Prostate gland (tissue), 2 donors: ENCODE measurements at regions not wholly inside any gene's neighbourhood (a gene's known extent, or its start where the extent isn't known, plus 50 kb on each side); places are given as distances from the start of the nearest gene placed in this dataset.

Experiments used
- DNase-seq: peaks from one replicate; pipeline ENCODE4 v3.0.0-alpha.2; 2019; ENCODE audit warnings: low spot score
- H3K27ac ChIP-seq, 2 donors: fragments of 200-600 bp; sonication (generic); 2 replicates each; pipeline ENCODE4 v1.5.1; 2017 to 2019
- H3K27me3 ChIP-seq: fragments of 200-600 bp; sonication (generic); replicated peaks from 2 replicates; pipeline ENCODE4 v1.5.1; 2019; ENCODE audit not compliant: insufficient read depth
- H3K36me3 ChIP-seq, 2 donors: fragments of 200-600 bp; sonication (generic); 1 replicate in 1 of 2; 2 replicates in 1 of 2; pipeline versions ENCODE4 v1.5.1 to v1.8.1; 2017 to 2019
- H3K4me1 ChIP-seq: fragments of 200-600 bp; sonication (generic); replicated peaks from 2 replicates; pipeline ENCODE4 v1.5.1; 2019
- H3K4me3 ChIP-seq, 2 donors: fragments of 200-600 bp; sonication (generic); 2 replicates each; pipeline ENCODE4 v1.5.1; 2017 to 2019
- H3K9me3 ChIP-seq: fragments of 200-600 bp; sonication (generic); 2 replicates; pipeline ENCODE4 v1.5.1; 2017
- POLR2A ChIP-seq: fragments of 450-650 bp; IDR thresholded peaks from one replicate; pipeline ENCODE4 v1.6.1; 2016; ENCODE audit warnings: antibody characterized with exemption, mild to moderate bottlenecking
- POLR2AphosphoS5 ChIP-seq: sonication (generic); formaldehyde crosslinking; IDR thresholded peaks from one replicate; pipeline ENCODE4 v1.6.1; 2017; ENCODE audit warnings: antibody characterized with exemption
- WGBS: methylation state at CpG from one replicate; pipeline ENCODE4 v1.1.5; 2018; 5-methylcytosine and 5-hydroxymethylcytosine counted together
- intact Hi-C: fragments of 100-400 bp; cut with DNase I; formaldehyde crosslinking; loops from one replicate; pipeline ENCODE4 v1.14.2; 2022
- TF ChIP-seq, protein P1 (sequence below), 4 experiments: fragments of 200-600 bp in 2 of 4; fragments of 450-650 bp in 2 of 4; sonication (generic) in 2 of 4; IDR thresholded peaks; 1 replicate in 3 of 4; 2 replicates in 1 of 4; pipeline ENCODE4 v1.5.1; 2016 to 2019; ENCODE audit warnings: antibody characterized with exemption in 4 of 4, mild to moderate bottlenecking in 2 of 4, moderate library complexity in 2 of 4

DNA sequence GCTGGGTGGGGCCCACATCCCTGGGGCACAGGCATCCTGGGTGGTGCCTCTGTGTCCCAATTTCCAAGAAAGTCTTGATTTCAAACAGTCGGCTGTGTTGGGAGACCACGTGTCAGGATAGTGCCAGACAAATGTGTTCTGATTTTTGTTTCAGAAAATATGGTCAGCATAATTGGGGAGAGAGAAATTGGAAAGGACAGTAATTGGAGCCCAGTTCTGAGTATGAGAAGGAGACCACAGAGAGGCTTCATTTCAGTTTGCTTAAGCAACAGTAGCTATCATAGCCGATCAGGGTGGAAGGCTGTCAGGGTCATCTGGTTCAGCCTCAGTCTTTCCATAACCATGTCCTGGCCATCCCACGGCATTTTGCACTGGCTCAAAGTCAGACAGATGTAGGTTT, 220.7 kb downstream of the CDC5L start:
- DNase-seq, result no peak
- TF ChIP-seq, protein P1, sequence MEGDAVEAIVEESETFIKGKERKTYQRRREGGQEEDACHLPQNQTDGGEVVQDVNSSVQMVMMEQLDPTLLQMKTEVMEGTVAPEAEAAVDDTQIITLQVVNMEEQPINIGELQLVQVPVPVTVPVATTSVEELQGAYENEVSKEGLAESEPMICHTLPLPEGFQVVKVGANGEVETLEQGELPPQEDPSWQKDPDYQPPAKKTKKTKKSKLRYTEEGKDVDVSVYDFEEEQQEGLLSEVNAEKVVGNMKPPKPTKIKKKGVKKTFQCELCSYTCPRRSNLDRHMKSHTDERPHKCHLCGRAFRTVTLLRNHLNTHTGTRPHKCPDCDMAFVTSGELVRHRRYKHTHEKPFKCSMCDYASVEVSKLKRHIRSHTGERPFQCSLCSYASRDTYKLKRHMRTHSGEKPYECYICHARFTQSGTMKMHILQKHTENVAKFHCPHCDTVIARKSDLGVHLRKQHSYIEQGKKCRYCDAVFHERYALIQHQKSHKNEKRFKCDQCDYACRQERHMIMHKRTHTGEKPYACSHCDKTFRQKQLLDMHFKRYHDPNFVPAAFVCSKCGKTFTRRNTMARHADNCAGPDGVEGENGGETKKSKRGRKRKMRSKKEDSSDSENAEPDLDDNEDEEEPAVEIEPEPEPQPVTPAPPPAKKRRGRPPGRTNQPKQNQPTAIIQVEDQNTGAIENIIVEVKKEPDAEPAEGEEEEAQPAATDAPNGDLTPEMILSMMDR (IDR thresholded peaks at IDR 0.05), result no peak
- TF ChIP-seq POLR2AphosphoS5 (no peak), POLR2A (no peak)

DNA sequence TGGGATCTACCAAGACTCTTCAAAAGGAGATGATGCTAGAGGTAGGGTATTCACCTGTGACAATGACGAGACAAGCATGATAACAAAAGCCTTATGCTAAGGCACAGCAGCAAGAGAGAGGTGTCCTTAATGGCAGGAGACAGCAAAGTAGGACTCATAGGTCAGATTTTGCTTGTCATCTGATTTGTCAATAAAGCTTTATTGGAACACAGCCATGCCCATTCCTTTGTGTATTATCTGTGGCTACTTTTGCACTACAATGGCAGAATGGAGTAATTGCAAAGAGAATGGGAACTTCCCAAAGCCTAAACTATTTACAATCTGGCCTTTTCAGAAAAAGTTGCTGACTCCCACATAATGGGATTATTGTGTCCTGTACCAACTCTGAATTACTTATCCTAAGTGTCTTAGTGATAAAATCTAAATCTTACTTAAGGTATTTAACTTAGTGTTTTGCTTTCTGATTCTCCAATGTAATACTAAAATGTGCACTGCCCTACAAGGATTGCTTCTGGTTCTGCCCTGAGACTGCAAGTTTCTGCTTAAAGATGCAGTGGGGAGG, 221.6 kb downstream of the CDC5L start:
- TF ChIP-seq POLR2A (no peak), POLR2AphosphoS5 (no peak)
- TF ChIP-seq, protein P1 (IDR thresholded peaks at IDR 0.05), result no peak
- 100% methylated on average over 1 of the region's 1 CpG for WGBS
- H3K27ac ChIP-seq, result no peak overlapping the region
- no peaks in the 10 kb centered on the region for H3K36me3 ChIP-seq
- no peak overlapping the region for H3K4me3 ChIP-seq
- no peaks in the 10 kb centered on the region for H3K27me3 ChIP-seq
- H3K4me1 ChIP-seq, result no peaks in the 10 kb centered on the region
- H3K9me3 ChIP-seq, result no peaks in the 10 kb centered on the region
- intact Hi-C loops, result no loop called here
- DNase-seq, result no peak

More for the DNA sequence above, 220.7 kb downstream of the CDC5L start:
- WGBS, result 87% methylated on average over 4 of the region's 4 CpGs
- Histone ChIP-seq H3K4me3 (no peak overlapping the region), H3K36me3 (no peaks in the 10 kb centered on the region), H3K27ac (no peak overlapping the region), H3K27me3 (no peaks in the 10 kb centered on the region), H3K4me1 (no peaks in the 10 kb centered on the region), H3K9me3 (no peaks in the 10 kb centered on the region)
- intact Hi-C loops, result no loop called here

DNA sequence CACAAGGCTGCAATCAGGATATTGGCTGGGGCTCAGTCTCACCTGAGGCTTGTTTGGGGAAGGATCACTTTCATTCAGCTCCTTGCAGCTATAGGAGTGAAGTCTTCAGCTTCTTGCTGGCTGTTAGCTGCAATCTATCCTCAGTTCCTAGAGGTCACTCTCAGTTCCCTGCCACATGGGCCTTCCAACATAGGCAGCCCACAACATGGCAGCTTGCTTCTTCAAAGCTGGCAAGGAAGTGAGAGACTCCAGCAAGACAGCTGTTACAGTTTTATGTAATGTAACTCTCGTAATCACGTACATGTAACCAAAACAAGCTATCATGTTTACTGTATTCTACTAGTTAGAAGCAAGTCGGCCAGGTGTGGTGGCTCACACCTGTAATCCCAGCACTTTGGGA, 226.9 kb downstream of the CDC5L start:
- H3K27ac ChIP-seq, result no peak overlapping the region
- H3K9me3 ChIP-seq, result no peaks in the 10 kb centered on the region
- H3K27me3 ChIP-seq, result no peaks in the 10 kb centered on the region
- no peak for DNase-seq
- intact Hi-C loops, result no loop called here
- TF ChIP-seq POLR2A, result no peak
- TF ChIP-seq, protein P1 (IDR thresholded peaks at IDR 0.05), result no peak
- no peak for TF ChIP-seq POLR2AphosphoS5
- 87% methylated on average over 3 of the region's 3 CpGs for WGBS
- no peak overlapping the region for H3K4me3 ChIP-seq
- no peaks in the 10 kb centered on the region for H3K4me1 ChIP-seq
- no peaks in the 10 kb centered on the region for H3K36me3 ChIP-seq

DNA sequence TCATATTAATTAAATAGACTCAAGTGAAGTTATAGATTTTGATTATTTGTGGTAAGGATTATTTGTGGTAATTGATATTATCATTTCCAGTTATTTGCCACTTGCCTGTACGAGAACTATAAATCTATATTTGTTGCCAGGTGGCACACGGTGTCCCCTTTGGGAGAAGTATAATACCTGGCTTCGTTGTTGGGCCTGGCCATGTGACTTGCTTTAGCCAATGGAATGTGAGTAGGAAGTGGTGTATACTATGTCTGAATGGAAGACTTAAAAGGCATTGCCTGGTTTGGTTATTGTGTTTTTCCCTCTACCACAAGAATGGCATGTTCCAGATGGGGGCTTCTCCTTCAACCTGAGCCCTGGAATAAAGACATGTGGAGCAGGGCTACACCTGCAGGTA, 228.1 kb downstream of the CDC5L start:
- TF ChIP-seq, protein P1 (IDR thresholded peaks at IDR 0.05), result no peak
- TF ChIP-seq POLR2A, result no peak
- no peak for TF ChIP-seq POLR2AphosphoS5
- Histone ChIP-seq H3K36me3 (no peaks in the 10 kb centered on the region), H3K27me3 (no peaks in the 10 kb centered on the region), H3K4me3 (no peak overlapping the region), H3K9me3 (no peaks in the 10 kb centered on the region), H3K4me1 (no peaks in the 10 kb centered on the region), H3K27ac (no peak overlapping the region)
- no peak for DNase-seq
- intact Hi-C loops, result no loop called here
- WGBS, result 67% methylated on average over 3 of the region's 3 CpGs

DNA sequence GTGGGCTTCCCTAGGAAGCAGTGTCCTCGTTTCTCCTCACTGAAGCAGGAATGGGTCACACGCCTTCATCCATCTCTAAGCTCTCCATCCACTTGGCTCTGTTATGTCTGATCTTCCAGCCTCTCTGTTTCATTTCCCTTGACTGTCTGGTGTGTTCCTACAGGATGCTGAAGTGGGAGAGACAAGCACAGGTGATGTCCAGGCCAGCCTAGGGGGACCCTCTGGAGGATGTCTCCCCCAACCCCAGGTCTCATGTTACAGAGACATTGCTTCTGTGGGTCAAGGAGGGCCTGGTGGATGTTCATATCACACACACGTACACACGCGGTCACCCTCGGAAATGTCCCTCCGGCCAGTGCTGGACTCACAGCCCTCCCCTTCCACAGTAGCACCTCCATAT, 229.9 kb downstream of the CDC5L start:
- intact Hi-C loops, result no loop called here
- no peak for DNase-seq
- 84% methylated on average over 7 of the region's 7 CpGs for WGBS
- no peaks in the 10 kb centered on the region for H3K36me3 ChIP-seq
- TF ChIP-seq POLR2A (no peak), POLR2AphosphoS5 (no peak)
- TF ChIP-seq, protein P1 (IDR thresholded peaks at IDR 0.05), result no peak
- H3K27me3 ChIP-seq, result no peaks in the 10 kb centered on the region
- no peaks in the 10 kb centered on the region for H3K4me1 ChIP-seq
- no peak overlapping the region for H3K4me3 ChIP-seq
- H3K9me3 ChIP-seq, result no peaks in the 10 kb centered on the region
- no peak overlapping the region for H3K27ac ChIP-seq
